Left ventricle myocardium inferior (tissue), 1 donor: ENCODE measurements at regions not wholly inside any gene's neighbourhood (a gene's known extent, or its start where the extent isn't known, plus 50 kb on each side); places are given as distances from the start of the nearest gene placed in this dataset.

Experiments
- DNase-seq: peaks from one replicate; pipeline ENCODE4 v3.0.0-alpha.2; 2020
- H3K27ac ChIP-seq: fragments of 200-600 bp; replicated peaks from 2 replicates; pipeline ENCODE4 v1.8.0; 2021
- H3K27me3 ChIP-seq: fragments of 200-600 bp; 2 replicates; pipeline ENCODE4 v1.8.0; 2021; ENCODE audit warnings: low read depth
- H3K36me3 ChIP-seq: fragments of 200-600 bp; 2 replicates; pipeline ENCODE4 v1.8.0; 2021
- H3K4me1 ChIP-seq: fragments of 200-600 bp; 2 replicates; pipeline ENCODE4 v1.8.0; 2021
- H3K4me3 ChIP-seq: fragments of 200-600 bp; 2 replicates; pipeline ENCODE4 v1.8.0; 2021; ENCODE audit warnings: mild to moderate bottlenecking, moderate library complexity
- H3K9me3 ChIP-seq: fragments of 200-600 bp; replicated peaks from 2 replicates; pipeline ENCODE4 v1.8.0; 2021
- intact Hi-C: fragments of 100-400 bp; cut with micrococcal nuclease; formaldehyde crosslinking; loops from one replicate; pipeline ENCODE4 v1.11.0; 2022
- TF ChIP-seq, protein P1 (sequence below): fragments of 200-600 bp; IDR thresholded peaks from 2 replicates; pipeline ENCODE4 v1.8.0; 2021; ENCODE audit warnings: antibody characterized with exemption, mild to moderate bottlenecking, borderline replicate concordance
- donor health status: DM: no; HTN: yes; CAD: no; lungs with severe emphysema.

DNA sequence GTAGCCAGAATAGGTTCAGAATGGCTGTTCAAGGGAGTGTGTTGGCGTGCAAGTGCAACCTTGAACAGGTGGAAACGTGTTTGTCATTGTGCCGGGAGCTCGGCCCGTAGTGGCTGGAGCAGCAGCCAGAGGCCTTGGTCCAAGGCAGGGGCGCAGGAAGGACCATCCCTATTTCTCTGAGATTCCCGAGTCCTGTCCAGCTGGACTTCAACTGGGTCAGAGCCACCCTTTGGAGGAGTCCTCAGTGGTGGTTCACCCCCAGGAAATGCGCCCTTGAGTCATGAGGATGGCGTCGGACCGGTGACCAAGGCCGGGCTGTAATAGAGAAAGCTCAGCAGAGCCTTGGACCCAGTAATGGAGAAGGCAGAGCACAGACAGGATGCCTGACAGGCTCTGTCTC lies 1402.0 kb downstream of the BRD1 start:
- H3K27ac ChIP-seq = no peak overlapping the region
- H3K27me3 ChIP-seq = peaks cover 88% of the 10 kb centered on the region
- TF ChIP-seq, protein P1, sequence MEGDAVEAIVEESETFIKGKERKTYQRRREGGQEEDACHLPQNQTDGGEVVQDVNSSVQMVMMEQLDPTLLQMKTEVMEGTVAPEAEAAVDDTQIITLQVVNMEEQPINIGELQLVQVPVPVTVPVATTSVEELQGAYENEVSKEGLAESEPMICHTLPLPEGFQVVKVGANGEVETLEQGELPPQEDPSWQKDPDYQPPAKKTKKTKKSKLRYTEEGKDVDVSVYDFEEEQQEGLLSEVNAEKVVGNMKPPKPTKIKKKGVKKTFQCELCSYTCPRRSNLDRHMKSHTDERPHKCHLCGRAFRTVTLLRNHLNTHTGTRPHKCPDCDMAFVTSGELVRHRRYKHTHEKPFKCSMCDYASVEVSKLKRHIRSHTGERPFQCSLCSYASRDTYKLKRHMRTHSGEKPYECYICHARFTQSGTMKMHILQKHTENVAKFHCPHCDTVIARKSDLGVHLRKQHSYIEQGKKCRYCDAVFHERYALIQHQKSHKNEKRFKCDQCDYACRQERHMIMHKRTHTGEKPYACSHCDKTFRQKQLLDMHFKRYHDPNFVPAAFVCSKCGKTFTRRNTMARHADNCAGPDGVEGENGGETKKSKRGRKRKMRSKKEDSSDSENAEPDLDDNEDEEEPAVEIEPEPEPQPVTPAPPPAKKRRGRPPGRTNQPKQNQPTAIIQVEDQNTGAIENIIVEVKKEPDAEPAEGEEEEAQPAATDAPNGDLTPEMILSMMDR = no peak
- no peaks in the 10 kb centered on the region for H3K36me3 ChIP-seq
- no peaks in the 10 kb centered on the region for H3K4me1 ChIP-seq
- no peaks in the 10 kb centered on the region for H3K9me3 ChIP-seq
- no peak for DNase-seq
- intact Hi-C loops = no loop called here
- H3K4me3 ChIP-seq = no peak overlapping the region

DNA sequence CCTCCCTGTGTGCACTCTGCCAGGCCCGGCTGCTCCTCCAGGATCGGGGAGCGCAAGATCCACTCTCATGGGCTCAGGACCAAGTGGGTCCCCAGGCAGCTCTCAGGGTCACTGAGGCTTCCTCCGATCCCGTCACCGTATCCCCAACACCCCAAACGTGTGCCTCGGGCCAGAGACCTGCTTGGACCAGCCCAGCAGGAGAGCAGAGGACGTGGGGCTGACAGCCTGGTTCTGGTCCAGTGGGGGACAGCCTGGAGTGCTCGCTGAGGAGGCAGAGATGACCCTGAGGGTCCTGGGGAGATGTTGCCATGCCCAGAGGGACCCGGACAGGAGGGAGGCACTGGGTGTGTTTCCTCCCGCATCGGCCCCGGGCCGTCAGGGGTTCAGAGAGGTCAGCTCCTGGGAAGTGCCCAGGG lies 1402.6 kb downstream of the BRD1 start:
- Histone ChIP-seq H3K36me3 (no peaks in the 10 kb centered on the region), H3K4me1 (no peaks in the 10 kb centered on the region), H3K4me3 (no peak overlapping the region), H3K27me3 (peaks cover 88% of the 10 kb centered on the region), H3K27ac (no peak overlapping the region), H3K9me3 (no peaks in the 10 kb centered on the region)
- no peak for DNase-seq
- intact Hi-C loops = no loop called here
- TF ChIP-seq, protein P1 = no peak

- no peaks in the 10 kb centered on the region for H3K9me3 ChIP-seq
- H3K27me3 ChIP-seq = peaks cover 88% of the 10 kb centered on the region
- TF ChIP-seq, protein P1 = no peak
- H3K4me3 ChIP-seq = no peak overlapping the region
- no peaks in the 10 kb centered on the region for H3K36me3 ChIP-seq
- H3K27ac ChIP-seq = no peak overlapping the region
- no peak for DNase-seq
- no peaks in the 10 kb centered on the region for H3K4me1 ChIP-seq
- intact Hi-C loops = no loop called here
These were observed 1403.0 kb downstream of the BRD1 start for GRCh38 chr22:48424661-48425060.

GRCh38 chr22:48424201-48424627 lies 1403.5 kb downstream of the BRD1 start:
- Histone ChIP-seq H3K27me3 (peaks cover 88% of the 10 kb centered on the region), H3K36me3 (no peaks in the 10 kb centered on the region), H3K4me1 (no peaks in the 10 kb centered on the region), H3K9me3 (no peaks in the 10 kb centered on the region), H3K27ac (no peak overlapping the region), H3K4me3 (no peak overlapping the region)
- no peak for DNase-seq
- TF ChIP-seq, protein P1 = no peak
- intact Hi-C loops = no loop called here

DNA sequence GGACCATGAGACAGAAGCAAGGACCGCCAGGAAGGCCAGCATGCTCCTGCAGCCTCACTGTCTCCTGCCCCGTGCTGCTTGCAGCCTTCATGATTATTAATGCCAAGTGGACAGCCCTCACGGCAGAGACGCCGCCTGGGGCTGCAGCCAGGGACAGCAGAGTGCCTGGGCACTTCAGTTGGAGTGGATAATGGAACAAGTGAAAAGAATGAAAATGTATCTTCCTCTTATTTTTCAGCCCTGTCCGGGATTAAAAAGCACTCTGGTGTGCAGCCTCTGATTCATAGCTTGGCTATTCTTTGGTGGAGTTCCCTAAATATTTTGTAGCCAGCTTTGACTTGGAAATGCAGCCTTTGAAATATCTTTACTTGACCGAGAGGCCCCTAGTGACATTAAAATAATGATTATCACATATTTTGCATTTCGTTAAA lies 1404.2 kb downstream of the BRD1 start:
- Histone ChIP-seq H3K27ac (no peak overlapping the region), H3K4me1 (no peaks in the 10 kb centered on the region), H3K9me3 (no peaks in the 10 kb centered on the region), H3K4me3 (no peak overlapping the region), H3K27me3 (peaks cover 88% of the 10 kb centered on the region), H3K36me3 (no peaks in the 10 kb centered on the region)
- no peak for DNase-seq
- TF ChIP-seq, protein P1 = no peak
- intact Hi-C loops = no loop called here
